ENCODE measurements at regions not wholly inside any gene's neighbourhood (a gene's known extent, or its start where the extent isn't known, plus 50 kb on each side); places are given as distances from the start of the nearest gene placed in this dataset.
"Not testable (repeated sequence)": the region's sequence is repeated elsewhere in the genome, so short reads cannot be mapped to it uniquely, and the experiment has no call there.

GRCh38 chr4:3946553-3946952 lies 180.4 kb downstream of the ADRA2C start:
- not testable (repeated sequence) for TF ChIP-seq TARDBP (IDR thresholded peaks at IDR 0.05); SP1 (IDR thresholded peaks at IDR 0.05); FOXM1 (IDR thresholded peaks at IDR 0.05; ENCODE audit: borderline replicate concordance); LEF1 (IDR thresholded peaks at IDR 0.05; ENCODE audit: borderline replicate concordance); ELF4 (IDR thresholded peaks at IDR 0.05); NFRKB (IDR thresholded peaks at IDR 0.05); FOXK2 (IDR thresholded peaks at IDR 0.05)
